Heart left ventricle (tissue), 13 donors: ENCODE measurements at regions not wholly inside any gene's neighbourhood (a gene's known extent, or its start where the extent isn't known, plus 50 kb on each side); places are given as distances from the start of the nearest gene placed in this dataset.

ENCODE experiments used
- POLR2A ChIP-seq, 2 donors: fragments of 450-650 bp; IDR thresholded peaks; one replicate each; pipeline ENCODE4 v1.6.1; 2017; ENCODE audit warnings: antibody characterized with exemption in 2 of 2, mild to moderate bottlenecking in 2 of 2, moderate library complexity in 2 of 2
- TF ChIP-seq, protein P1 (sequence below), 12 donors: fragments of 200-600 bp; sonication (generic) in 4 of 12; IDR thresholded peaks; one replicate each; pipeline versions ENCODE4 v1.5.0 to v1.8.0; 2018 to 2022; ENCODE audit warnings: antibody characterized with exemption in 12 of 12, mild to moderate bottlenecking in 5 of 12
- donor health status: ischemic (EF 13 %, LVEDD 7.1; RV severe dilation, severe dysfunction).
- donor health status: DM: no; HTN: yes; CAD: no.
- donor health status: DM: no; HTN: no; CAD: no.
- donor health status: ischemic (EF 25% LVEDD 6.9; RV normal size, moderate dysfunction).
- donor health status: ischemic (EF 25% LVEDD 5.7; RV mildly dilated, moderate dysfunction).
- donor health status: ischemic (EF 35%, LVEDD 5.7; RV mildly dilated, moderate dysfunction).
- donor health status: nonischemic (EF 11% LVEDD 7.7; RV severe dilation, severe dysfunction).
- donor health status: DM: yes; HTN: yes; CAD: no.
- donor health status: PGD.
- donor health status: ischemic (EF 29% LVEDD 5.4; RV normal size, mild dysfunction).
- donor health status: nonischemic (EF 23%, LVEDD 6.1; RV moderate dilation, normal function).

DNA sequence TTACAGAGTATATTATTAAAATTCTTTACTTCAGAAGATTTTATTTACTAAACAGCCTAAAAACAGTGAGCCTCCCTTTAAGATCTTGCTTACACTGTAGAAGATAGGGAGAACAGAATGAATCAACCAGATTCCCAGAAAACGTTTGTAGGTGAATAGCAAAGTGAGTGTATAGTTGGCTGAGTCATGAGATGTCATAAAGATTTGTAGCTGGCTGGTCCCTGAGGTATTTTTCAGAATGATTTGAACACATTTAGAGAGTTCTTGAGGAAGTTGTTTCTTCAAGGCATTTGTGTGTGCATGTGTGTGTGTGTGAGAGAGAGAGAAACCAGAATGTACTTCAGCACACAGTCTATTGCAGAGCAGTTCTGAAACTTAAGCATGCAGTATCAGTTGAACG, 159.4 kb upstream of the PRR16 start:
- TF ChIP-seq POLR2A (IDR thresholded peaks at IDR 0.05): no peak
- TF ChIP-seq, protein P1, sequence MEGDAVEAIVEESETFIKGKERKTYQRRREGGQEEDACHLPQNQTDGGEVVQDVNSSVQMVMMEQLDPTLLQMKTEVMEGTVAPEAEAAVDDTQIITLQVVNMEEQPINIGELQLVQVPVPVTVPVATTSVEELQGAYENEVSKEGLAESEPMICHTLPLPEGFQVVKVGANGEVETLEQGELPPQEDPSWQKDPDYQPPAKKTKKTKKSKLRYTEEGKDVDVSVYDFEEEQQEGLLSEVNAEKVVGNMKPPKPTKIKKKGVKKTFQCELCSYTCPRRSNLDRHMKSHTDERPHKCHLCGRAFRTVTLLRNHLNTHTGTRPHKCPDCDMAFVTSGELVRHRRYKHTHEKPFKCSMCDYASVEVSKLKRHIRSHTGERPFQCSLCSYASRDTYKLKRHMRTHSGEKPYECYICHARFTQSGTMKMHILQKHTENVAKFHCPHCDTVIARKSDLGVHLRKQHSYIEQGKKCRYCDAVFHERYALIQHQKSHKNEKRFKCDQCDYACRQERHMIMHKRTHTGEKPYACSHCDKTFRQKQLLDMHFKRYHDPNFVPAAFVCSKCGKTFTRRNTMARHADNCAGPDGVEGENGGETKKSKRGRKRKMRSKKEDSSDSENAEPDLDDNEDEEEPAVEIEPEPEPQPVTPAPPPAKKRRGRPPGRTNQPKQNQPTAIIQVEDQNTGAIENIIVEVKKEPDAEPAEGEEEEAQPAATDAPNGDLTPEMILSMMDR (IDR thresholded peaks at IDR 0.05): no peak
